ENCODE measurements at regions not wholly inside any gene's neighbourhood (a gene's known extent, or its start where the extent isn't known, plus 50 kb on each side); places are given as distances from the start of the nearest gene placed in this dataset.

GRCh38 chr20:43830883-43831282, 83.8 kb upstream of the TOX2 start:
- TF ChIP-seq CTCF (IDR thresholded peaks at IDR 0.05) (no peak), POLR2A (IDR thresholded peaks at IDR 0.05) (no peak), POLR2AphosphoS5 (IDR thresholded peaks at IDR 0.05) (no peak)

Data from prostate gland (tissue), 2 donors.